ENCODE measurements at regions not wholly inside any gene's neighbourhood (a gene's known extent, or its start where the extent isn't known, plus 50 kb on each side); places are given as distances from the start of the nearest gene placed in this dataset.

GRCh38 chr2:238989484-238989883 lies 141.6 kb downstream of the TWIST2 start:
- no peaks in the 10 kb centered on the region for H3K79me2 ChIP-seq (ENCODE audit: insufficient read depth, low read length)

DNA sequence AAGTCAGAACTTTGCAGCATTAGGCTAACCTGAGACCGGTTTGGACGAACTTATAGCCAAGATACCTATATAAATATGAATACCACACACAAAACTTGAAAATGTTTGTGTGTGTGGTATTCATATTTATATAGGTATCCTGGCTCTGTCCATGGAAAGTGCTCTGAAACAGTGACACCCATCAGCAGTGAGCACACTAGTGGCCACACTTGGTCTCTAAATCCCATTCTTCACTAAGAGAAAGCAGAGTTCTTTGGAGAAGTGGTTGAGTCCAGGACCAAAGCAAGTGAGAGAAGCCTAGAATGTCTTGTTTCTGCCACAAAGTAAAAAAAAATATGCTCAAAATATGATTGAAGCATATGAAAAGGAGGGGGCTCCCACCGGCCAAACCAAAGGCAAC lies 146.5 kb downstream of the TWIST2 start:
- H3K79me2 ChIP-seq (ENCODE audit: insufficient read depth, low read length), result no peaks in the 10 kb centered on the region
- no peak overlapping the region for H3K9ac ChIP-seq (ENCODE audit: low read depth, low read length)
- no peak for DNase-seq
- no peak overlapping the region for H2AFZ ChIP-seq (ENCODE audit: low read depth, low read length)
- no peaks in the 10 kb centered on the region for H4K20me1 ChIP-seq (ENCODE audit: insufficient read depth, low read length)
- peaks cover 3% of the 10 kb centered on the region for H3K9me3 ChIP-seq (ENCODE audit: insufficient read depth, low read length, severe bottlenecking)
- no peak overlapping the region for H3K4me2 ChIP-seq (ENCODE audit: insufficient read depth, low read length)
- H3K4me1 ChIP-seq (ENCODE audit: insufficient read depth, low read length), result no peaks in the 10 kb centered on the region
- ATAC-seq (ENCODE audit: insufficient read depth, low read depth), result no peak
- no peaks in the 10 kb centered on the region for H3K36me3 ChIP-seq (ENCODE audit: insufficient read depth, low read length)
- TF ChIP-seq CTCF (IDR thresholded peaks at IDR 0.05; ENCODE audit: borderline replicate concordance, extremely low read depth, low read length, poor library complexity, severe bottlenecking), result no peak
- TF ChIP-seq EZH2 (IDR thresholded peaks at IDR 0.05; ENCODE audit: borderline replicate concordance, low read depth, low read length, severe bottlenecking), result no peak
- H3K4me3 ChIP-seq (ENCODE audit: low read depth in 1 of 2, low read length in 2 of 2), result no peak overlapping the region
- H3K27ac ChIP-seq (ENCODE audit: low read length), result no peak overlapping the region
- H3K27me3 ChIP-seq (ENCODE audit: insufficient read depth, low read length, poor library complexity), result peaks cover 7% of the 10 kb centered on the region

More at GRCh38 chr2:238989484-238989883, 141.6 kb downstream of the TWIST2 start:
- no peaks in the 10 kb centered on the region for H3K36me3 ChIP-seq (ENCODE audit: insufficient read depth, low read length)
- no peaks in the 10 kb centered on the region for H3K4me1 ChIP-seq (ENCODE audit: insufficient read depth, low read length)
- H3K9ac ChIP-seq (ENCODE audit: low read depth, low read length), result no peak overlapping the region
- H3K9me3 ChIP-seq (ENCODE audit: insufficient read depth, low read length, severe bottlenecking), result peaks cover 2% of the 10 kb centered on the region
- no peak overlapping the region for H3K4me2 ChIP-seq (ENCODE audit: insufficient read depth, low read length)
- no peak overlapping the region for H3K4me3 ChIP-seq (ENCODE audit: low read depth in 1 of 2, low read length in 2 of 2)
- no peak overlapping the region for H2AFZ ChIP-seq (ENCODE audit: low read depth, low read length)
- no peak for TF ChIP-seq EZH2 (IDR thresholded peaks at IDR 0.05; ENCODE audit: borderline replicate concordance, low read depth, low read length, severe bottlenecking)
- TF ChIP-seq CTCF (IDR thresholded peaks at IDR 0.05; ENCODE audit: borderline replicate concordance, extremely low read depth, low read length, poor library complexity, severe bottlenecking), result no peak
- DNase-seq (no peak), ATAC-seq (ENCODE audit: insufficient read depth, low read depth) (no peak)
- 0 out of 2 replicates have a peak, but pooled peaks cover 2% of the 10 kb centered on the region for H4K20me1 ChIP-seq (ENCODE audit: insufficient read depth, low read length)
- H3K27me3 ChIP-seq (ENCODE audit: insufficient read depth, low read length, poor library complexity), result peaks cover 6% of the 10 kb centered on the region
- no peak overlapping the region for H3K27ac ChIP-seq (ENCODE audit: low read length)

DNA sequence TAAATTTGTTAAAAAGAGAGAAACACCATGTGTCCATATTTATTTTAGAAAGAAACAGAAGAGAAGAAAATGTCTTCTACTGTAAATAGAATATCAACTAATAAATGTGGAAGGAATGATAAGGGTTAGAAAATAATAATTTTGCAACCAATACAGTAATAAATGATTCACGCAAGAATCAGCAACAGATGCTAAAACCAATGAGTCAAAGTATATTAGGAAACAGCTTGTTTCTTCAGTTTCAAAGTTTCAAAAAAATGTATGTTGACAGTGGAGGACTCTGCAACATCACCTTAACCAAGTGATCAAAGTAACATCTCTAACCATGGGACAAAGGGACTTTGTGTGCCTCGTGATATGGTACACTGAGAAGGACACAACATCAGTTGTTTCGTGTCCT lies 147.0 kb downstream of the TWIST2 start:
- ATAC-seq (ENCODE audit: insufficient read depth, low read depth) (no peak), DNase-seq (no peak)
- Histone ChIP-seq H3K79me2 (ENCODE audit: insufficient read depth, low read length) (no peaks in the 10 kb centered on the region), H4K20me1 (ENCODE audit: insufficient read depth, low read length) (no peaks in the 10 kb centered on the region), H3K9me3 (ENCODE audit: insufficient read depth, low read length, severe bottlenecking) (peaks cover 3% of the 10 kb centered on the region), H3K27me3 (ENCODE audit: insufficient read depth, low read length, poor library complexity) (peaks cover 7% of the 10 kb centered on the region), H3K9ac (ENCODE audit: low read depth, low read length) (no peak overlapping the region), H2AFZ (ENCODE audit: low read depth, low read length) (no peak overlapping the region), H3K4me1 (ENCODE audit: insufficient read depth, low read length) (no peaks in the 10 kb centered on the region), H3K27ac (ENCODE audit: low read length) (no peak overlapping the region), H3K4me3 (ENCODE audit: low read depth in 1 of 2, low read length in 2 of 2) (no peak overlapping the region), H3K4me2 (ENCODE audit: insufficient read depth, low read length) (no peak overlapping the region), H3K36me3 (ENCODE audit: insufficient read depth, low read length) (no peaks in the 10 kb centered on the region)
- no peak for TF ChIP-seq EZH2 (IDR thresholded peaks at IDR 0.05; ENCODE audit: borderline replicate concordance, low read depth, low read length, severe bottlenecking)
- TF ChIP-seq CTCF (IDR thresholded peaks at IDR 0.05; ENCODE audit: borderline replicate concordance, extremely low read depth, low read length, poor library complexity, severe bottlenecking), result no peak

- Histone ChIP-seq H3K9me3 (ENCODE audit: insufficient read depth, low read length, severe bottlenecking) (peaks cover 3% of the 10 kb centered on the region), H3K79me2 (ENCODE audit: insufficient read depth, low read length) (no peaks in the 10 kb centered on the region), H3K4me3 (ENCODE audit: low read depth in 1 of 2, low read length in 2 of 2) (no peak overlapping the region), H3K9ac (ENCODE audit: low read depth, low read length) (no peak overlapping the region), H3K36me3 (ENCODE audit: insufficient read depth, low read length) (no peaks in the 10 kb centered on the region), H3K4me2 (ENCODE audit: insufficient read depth, low read length) (no peak overlapping the region), H3K27me3 (ENCODE audit: insufficient read depth, low read length, poor library complexity) (peaks cover 7% of the 10 kb centered on the region), H4K20me1 (ENCODE audit: insufficient read depth, low read length) (no peaks in the 10 kb centered on the region), H3K4me1 (ENCODE audit: insufficient read depth, low read length) (no peaks in the 10 kb centered on the region), H2AFZ (ENCODE audit: low read depth, low read length) (no peak overlapping the region), H3K27ac (ENCODE audit: low read length) (no peak overlapping the region)
- DNase-seq (no peak), ATAC-seq (ENCODE audit: insufficient read depth, low read depth) (no peak)
- TF ChIP-seq CTCF (IDR thresholded peaks at IDR 0.05; ENCODE audit: borderline replicate concordance, extremely low read depth, low read length, poor library complexity, severe bottlenecking), result no peak
- TF ChIP-seq EZH2 (IDR thresholded peaks at IDR 0.05; ENCODE audit: borderline replicate concordance, low read depth, low read length, severe bottlenecking), result no peak
Measured at GRCh38 chr2:238995634-238996033, 147.7 kb downstream of the TWIST2 start.

Measured in DND-41 (cell line).